GM12878 (cell line): ENCODE measurements at regions not wholly inside any gene's neighbourhood (a gene's known extent, or its start where the extent isn't known, plus 50 kb on each side); places are given as distances from the start of the nearest gene placed in this dataset.

Experiments used
- ATAC-seq: fragments of 200-7000 bp; cut with Tn5 transposase; 3 replicates; pipeline ENCODE4 v1.9.1; 2020; ENCODE audit warnings: mild to moderate bottlenecking, moderate library complexity
- BruUV-seq: library from RNA; stranded (reverse); fragments of 400-500 nt; replicated peaks from 2 replicates; lab custom pipeline; 2021; lab: Mats Ljungman, UMichigan
- CTCF ChIA-PET: fragments of 300-600 bp; sonication (Branson Sonifier 250); formaldehyde crosslinking; extraction: SDS; loops from one replicate; lab custom pipeline; 2021; ENCODE audit warnings: inconsistent platforms; lab: Yijun Ruan, JAX
- POLR2A ChIA-PET: fragments of 350-600 bp; formaldehyde crosslinking; extraction: SDS; loops from one replicate; lab custom pipeline; 2021; ENCODE audit warnings: inconsistent platforms; lab: Charles Lee
- RAD21 ChIA-PET: fragments of 300-600 bp; sonication (Branson Sonifier 250); formaldehyde crosslinking; loops from one replicate; lab custom pipeline; 2023; ENCODE audit warnings: antibody characterized with exemption; ENCODE audit not compliant: unreplicated experiment; lab: Charles Lee
- SMC1A ChIA-PET: fragments of 300-600 bp; sonication (Branson Sonifier 250); formaldehyde crosslinking; loops from one replicate; lab custom pipeline; 2023; ENCODE audit not compliant: unreplicated experiment, uncharacterized antibody; lab: Charles Lee
- DNase-seq: peaks from one replicate; pipeline ENCODE4 v3.0.0-alpha.2; 2011; ENCODE audit warnings: low read depth, low spot score
- FAIRE-seq: peaks from 3 replicates; lab custom pipeline; 2011; peaks lifted over from hg19 to GRCh38; lab: Jason Lieb, UNC
- H2AFZ ChIP-seq: 2 replicates; pipeline ENCODE4 v1.6.0; 2011; ENCODE audit warnings: low read depth, low read length, control low read depth; ENCODE audit not compliant: control insufficient read depth
- H3K27ac ChIP-seq: 2 replicates; pipeline ENCODE4 v1.5.1; 2011; ENCODE audit warnings: control low read depth; ENCODE audit not compliant: control insufficient read depth, insufficient read depth
- H3K27me3 ChIP-seq, 2 experiments: replicated peaks in 1 of 2; 2 replicates each; pipeline versions ENCODE4 v1.6.0 to v1.6.1; 2011; ENCODE audit warnings: low read length in 1 of 2; ENCODE audit not compliant: control insufficient read depth in 2 of 2, insufficient read depth in 2 of 2
- H3K36me3 ChIP-seq, 2 experiments: 2 replicates each; pipeline ENCODE4 v1.5.1; 2011; ENCODE audit warnings: low read length in 1 of 2; ENCODE audit not compliant: control insufficient read depth in 2 of 2, insufficient read depth in 2 of 2
- H3K4me1 ChIP-seq: 2 replicates; pipeline ENCODE4 v1.6.1; 2011; ENCODE audit warnings: mild to moderate bottlenecking, low read length, moderate library complexity, mixed read lengths; ENCODE audit not compliant: control insufficient read depth, insufficient read depth
- H3K4me2 ChIP-seq: 2 replicates; pipeline ENCODE4 v1.6.0; 2011; ENCODE audit warnings: control low read depth; ENCODE audit not compliant: control insufficient read depth, insufficient read depth
- H3K4me3 ChIP-seq: fragments of 200-600 bp; sonication (generic); 2 replicates; pipeline ENCODE4 v1.5.1; 2016
- H3K79me2 ChIP-seq: 2 replicates; pipeline ENCODE4 v1.6.0; 2011; ENCODE audit warnings: low read length; ENCODE audit not compliant: control insufficient read depth, insufficient read depth
- H3K9ac ChIP-seq: 2 replicates; pipeline ENCODE4 v1.8.0; 2011; ENCODE audit warnings: low read length, control low read depth, mixed read lengths; ENCODE audit not compliant: control insufficient read depth, insufficient read depth
- H3K9me3 ChIP-seq: replicated peaks from 3 replicates; pipeline ENCODE4 v1.5.1; 2011; ENCODE audit warnings: mild to moderate bottlenecking, low read length; ENCODE audit not compliant: control insufficient read depth, insufficient read depth
- H4K20me1 ChIP-seq: 2 replicates; pipeline ENCODE4 v1.6.0; 2011; ENCODE audit not compliant: control insufficient read depth, insufficient read depth
- ATF7 ChIP-seq: fragments of 450-650 bp; IDR thresholded peaks from 2 replicates; pipeline ENCODE4 v1.6.1; 2016; ENCODE audit warnings: low read depth, mild to moderate bottlenecking
- BHLHE40 ChIP-seq, 2 experiments: fragments of 450-650 bp in 1 of 2; IDR thresholded peaks; 2 replicates each; pipeline ENCODE4 v1.6.1; 2011 to 2017; ENCODE audit warnings: low read depth in 2 of 2, borderline replicate concordance in 1 of 2, improper control_type of control experiment in 1 of 2, low read length in 1 of 2, mild to moderate bottlenecking in 1 of 2
- CHD2 ChIP-seq: IDR thresholded peaks from 2 replicates; pipeline ENCODE4 v1.6.1; 2011; ENCODE audit warnings: low read depth, low read length, improper control_type of control experiment, borderline replicate concordance
- EED ChIP-seq: sonication (generic); IDR thresholded peaks from 2 replicates; pipeline ENCODE4 v1.6.1; 2016; ENCODE audit warnings: antibody characterized with exemption, low read depth
- FOS ChIP-seq: IDR thresholded peaks from 3 replicates; pipeline ENCODE4 v1.6.1; 2011; ENCODE audit warnings: borderline replicate concordance; ENCODE audit not compliant: insufficient read length; ENCODE audit errors: extremely low read depth
- IRF4 ChIP-seq: IDR thresholded peaks from 2 replicates; pipeline ENCODE4 v1.6.1; 2011; ENCODE audit warnings: low read depth, low read length
- JUNB ChIP-seq: IDR thresholded peaks from 2 replicates; pipeline ENCODE4 v1.6.1; 2016; ENCODE audit warnings: antibody characterized with exemption, mild to moderate bottlenecking
- JUND ChIP-seq: IDR thresholded peaks from 2 replicates; pipeline ENCODE4 v1.6.1; 2012; ENCODE audit warnings: low read depth, mild to moderate bottlenecking, low read length, improper control_type of control experiment, moderate library complexity
- KDM1A ChIP-seq: fragments of 200-600 bp; sonication (generic); IDR thresholded peaks from 2 replicates; pipeline ENCODE4 v1.6.1; 2016; ENCODE audit warnings: borderline replicate concordance
- LARP7 ChIP-seq: fragments of 450-650 bp; IDR thresholded peaks from 2 replicates; pipeline ENCODE4 v1.6.1; 2017; ENCODE audit warnings: mild to moderate bottlenecking
- NBN ChIP-seq: fragments of 450-650 bp; IDR thresholded peaks from 2 replicates; pipeline ENCODE4 v1.6.1; 2016
- PAX5 ChIP-seq: IDR thresholded peaks from 2 replicates; pipeline ENCODE4 v1.6.1; 2011; ENCODE audit warnings: low read depth, low read length, borderline replicate concordance
- PKNOX1 ChIP-seq: fragments of 450-650 bp; IDR thresholded peaks from 2 replicates; pipeline ENCODE4 v1.6.1; 2016; ENCODE audit warnings: mild to moderate bottlenecking
- POLR2A ChIP-seq: IDR thresholded peaks from 2 replicates; pipeline ENCODE4 v1.6.1; 2011; ENCODE audit warnings: low read depth, mild to moderate bottlenecking, low read length
- POU2F2 ChIP-seq: IDR thresholded peaks from 3 replicates; pipeline ENCODE4 v1.6.1; 2011; ENCODE audit warnings: low read depth, mild to moderate bottlenecking, low read length, borderline replicate concordance
- PRDM15 ChIP-seq: fragments of 450-650 bp; formaldehyde crosslinking; IDR thresholded peaks from 2 replicates; pipeline ENCODE4 v1.4.0; 2020; ENCODE audit warnings: mild to moderate bottlenecking, moderate library complexity
- RUNX3 ChIP-seq: IDR thresholded peaks from 2 replicates; pipeline ENCODE4 v1.6.1; 2012; ENCODE audit warnings: low read length, inconsistent platforms
- TCF3 ChIP-seq: IDR thresholded peaks from 2 replicates; pipeline ENCODE4 v1.6.1; 2012; ENCODE audit warnings: low read depth, mild to moderate bottlenecking, low read length, borderline replicate concordance; ENCODE audit not compliant: insufficient read depth
- WGBS: methylation state at CpG from one replicate; pipeline ENCODE4 v1.1.6; 2016; ENCODE audit warnings: low lambda C conversion rate; ENCODE audit not compliant: insufficient replicate concordance, insufficient coverage; ENCODE audit errors: missing lambda C conversion rate; 5-methylcytosine and 5-hydroxymethylcytosine counted together
- in situ Hi-C: fragments of 300-500 bp; cut with MboI; formaldehyde crosslinking; loops from 9 replicates; pipeline ENCODE4 v1.14.3; 2018; ENCODE audit warnings: mixed read lengths
- intact Hi-C: fragments of 100-400 bp; cut with micrococcal nuclease; formaldehyde crosslinking; loops from one replicate; pipeline ENCODE4 v1.14.2; 2022; ENCODE audit not compliant: unreplicated experiment
- TF ChIP-seq, protein P1 (sequence below): fragments of 450-650 bp; IDR thresholded peaks from 2 replicates; pipeline ENCODE4 v1.6.1; 2017; ENCODE audit warnings: low read depth, mild to moderate bottlenecking, moderate library complexity

- Histone ChIP-seq H3K27me3 (no peaks in the 10 kb centered on the region), H3K9ac (peak overlapping the region; percentile 33; the same call in 1 of the 2 replicates), H2AFZ (peak overlapping the region; percentile 72), H3K27ac (peak overlapping the region; percentile 81), H3K36me3 (no peaks in the 10 kb centered on the region), H3K4me3 (peak overlapping the region; percentile 71), H4K20me1 (no peaks in the 10 kb centered on the region), H3K4me2 (peak overlapping the region; percentile 80), H3K79me2 (no peaks in the 10 kb centered on the region), H3K4me1 (peaks cover 11% of the 10 kb centered on the region), H3K9me3 (no peaks in the 10 kb centered on the region)
- POLR2A ChIA-PET: interaction anchor here (0.7 to 0.8 kb wide), 2 partner anchors 210 to 215 kb away, joined by 3 read pairs; no protein-coding TSS in a partner anchor
- intact Hi-C loops (loop anchor here (5.0 to 10.0 kb wide), 2 partner anchors 144 to 309 kb away; no protein-coding TSS in a partner anchor), in situ Hi-C loops (no loop called here)
- CTCF ChIA-PET: interaction anchor here (1.0 to 1.5 kb wide), 4 partner anchors 9 to 196 kb away, joined by 3 to 4 read pairs (median 3); no protein-coding TSS in a partner anchor
- no TSS peak for BruUV-seq
- RAD21 ChIA-PET: interaction anchor here (1.2 to 1.8 kb wide), 4 partner anchors 78 to 313 kb away, joined by 3 to 6 read pairs (median 4); no protein-coding TSS in a partner anchor
- SMC1A ChIA-PET: interaction anchor here (0.6 to 1.9 kb wide), 5 partner anchors 10 to 310 kb away, joined by 3 to 8 read pairs (median 3); no protein-coding TSS in a partner anchor
- 3% methylated on average over 7 of the region's 7 CpGs for WGBS
- FAIRE-seq: peak; percentile 77
- ATAC-seq: peak; percentile 98
- DNase-seq: peak; percentile 57
- TF ChIP-seq IRF4: no peak
- TF ChIP-seq POLR2A: 0 out of 2 replicates have a peak, but pooled peaks have one; percentile 31
- TF ChIP-seq BHLHE40 (IDR thresholded peaks at IDR 0.05; ENCODE audit: borderline replicate concordance in 1 of 2, low read depth in 2 of 2, low read length in 1 of 2): peak in 1 of 2 experiments; percentile 8; a peak in 1 of 4 replicates
- no peak for TF ChIP-seq JUND
- peak; percentile 24; the same call in 1 of the 2 replicates for TF ChIP-seq EED
- TF ChIP-seq, protein P1, sequence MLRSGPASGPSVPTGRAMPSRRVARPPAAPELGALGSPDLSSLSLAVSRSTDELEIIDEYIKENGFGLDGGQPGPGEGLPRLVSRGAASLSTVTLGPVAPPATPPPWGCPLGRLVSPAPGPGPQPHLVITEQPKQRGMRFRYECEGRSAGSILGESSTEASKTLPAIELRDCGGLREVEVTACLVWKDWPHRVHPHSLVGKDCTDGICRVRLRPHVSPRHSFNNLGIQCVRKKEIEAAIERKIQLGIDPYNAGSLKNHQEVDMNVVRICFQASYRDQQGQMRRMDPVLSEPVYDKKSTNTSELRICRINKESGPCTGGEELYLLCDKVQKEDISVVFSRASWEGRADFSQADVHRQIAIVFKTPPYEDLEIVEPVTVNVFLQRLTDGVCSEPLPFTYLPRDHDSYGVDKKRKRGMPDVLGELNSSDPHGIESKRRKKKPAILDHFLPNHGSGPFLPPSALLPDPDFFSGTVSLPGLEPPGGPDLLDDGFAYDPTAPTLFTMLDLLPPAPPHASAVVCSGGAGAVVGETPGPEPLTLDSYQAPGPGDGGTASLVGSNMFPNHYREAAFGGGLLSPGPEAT: peak; percentile 51; the same call in 1 of the 2 replicates
- TF ChIP-seq JUNB: no peak
- no peak for TF ChIP-seq PAX5
- TF ChIP-seq CHD2: 0 out of 2 replicates have a peak, but pooled peaks have one; percentile 15
- peak; percentile 60; the same call in 1 of the 2 replicates for TF ChIP-seq NBN
- no peak for TF ChIP-seq KDM1A
- TF ChIP-seq PRDM15: no peak
- TF ChIP-seq PKNOX1: no peak
- TF ChIP-seq LARP7: 0 out of 2 replicates have a peak, but pooled peaks have one; percentile 33
- TF ChIP-seq POU2F2: no peak
- no peak for TF ChIP-seq FOS
- TF ChIP-seq RUNX3: no peak
- TF ChIP-seq ATF7: no peak
- 0 out of 2 replicates have a peak, but pooled peaks have one; percentile 7 for TF ChIP-seq TCF3
Measured at GRCh38 chr1:229856009-229856650, 210.9 kb upstream of the GALNT2 start.
